ENCODE measurements at regions not wholly inside any gene's neighbourhood (a gene's known extent, or its start where the extent isn't known, plus 50 kb on each side); places are given as distances from the start of the nearest gene placed in this dataset.

GRCh38 chr18:78242254-78242643, 737.4 kb upstream of the SALL3 start:
- no peak overlapping the region for H3K4me3 ChIP-seq (ENCODE audit: low read depth, poor library complexity, severe bottlenecking)
- peak in 1 of 2 donors; percentile 74 for DNase-seq (ENCODE audit: low spot score in 2 of 2)
- 5 to 10% methylated on average over 2 of the region's 2 CpGs for WGBS, 2 donors
- TF ChIP-seq POLR2A (IDR thresholded peaks at IDR 0.05), result no peak
- no peak for TF ChIP-seq CTCF (IDR thresholded peaks at IDR 0.05)
- intact Hi-C loops (cut with DNase I; ENCODE audit: low total_unique reads), result loop anchor here (5.0 kb wide), 1 partner anchor 1575 kb away; no protein-coding TSS in a partner anchor

GRCh38 chr18:78242806-78243205, 736.8 kb upstream of the SALL3 start:
- TF ChIP-seq CTCF (IDR thresholded peaks at IDR 0.05) (no peak), POLR2A (IDR thresholded peaks at IDR 0.05) (no peak)
- DNase-seq (ENCODE audit: low spot score in 2 of 2), result no peak
- 32 to 35% methylated on average over 12 of the region's 12 CpGs for WGBS, 2 donors
- no peak overlapping the region for H3K4me3 ChIP-seq (ENCODE audit: low read depth, poor library complexity, severe bottlenecking)
- intact Hi-C loops (cut with DNase I; ENCODE audit: low total_unique reads), result loop anchor here (5.0 kb wide), 1 partner anchor 1576 kb away; no protein-coding TSS in a partner anchor

DNA sequence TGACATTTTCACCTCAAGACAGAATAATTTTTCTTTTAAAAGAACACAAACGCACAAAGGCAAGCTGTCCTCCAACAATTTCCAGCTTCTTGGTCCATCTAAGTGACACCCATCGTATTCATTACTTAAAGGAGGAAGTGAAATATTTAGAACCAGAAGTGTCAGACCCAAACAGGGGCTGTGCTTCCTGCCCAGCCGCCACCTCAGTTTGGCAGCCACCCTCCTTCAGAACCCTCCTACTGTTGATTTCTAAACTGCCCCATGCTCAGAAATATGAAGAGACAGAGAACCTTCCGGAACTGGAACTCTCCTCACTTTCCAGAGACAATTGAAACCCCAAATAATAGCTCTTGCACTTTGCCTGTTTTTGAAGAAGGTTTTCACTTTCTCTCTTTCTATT, 734.8 kb upstream of the SALL3 start:
- H3K4me3 ChIP-seq (ENCODE audit: low read depth, poor library complexity, severe bottlenecking), result no peak overlapping the region
- intact Hi-C loops (cut with DNase I; ENCODE audit: low total_unique reads), result loop anchor here (5.0 kb wide), 1 partner anchor 1577 kb away; no protein-coding TSS in a partner anchor
- TF ChIP-seq POLR2A (IDR thresholded peaks at IDR 0.05), result no peak
- no peak for TF ChIP-seq CTCF (IDR thresholded peaks at IDR 0.05)
- 65 to 74% methylated on average over 4 of the region's 4 CpGs for WGBS, 2 donors
- DNase-seq (ENCODE audit: low spot score in 2 of 2), result no peak

DNA sequence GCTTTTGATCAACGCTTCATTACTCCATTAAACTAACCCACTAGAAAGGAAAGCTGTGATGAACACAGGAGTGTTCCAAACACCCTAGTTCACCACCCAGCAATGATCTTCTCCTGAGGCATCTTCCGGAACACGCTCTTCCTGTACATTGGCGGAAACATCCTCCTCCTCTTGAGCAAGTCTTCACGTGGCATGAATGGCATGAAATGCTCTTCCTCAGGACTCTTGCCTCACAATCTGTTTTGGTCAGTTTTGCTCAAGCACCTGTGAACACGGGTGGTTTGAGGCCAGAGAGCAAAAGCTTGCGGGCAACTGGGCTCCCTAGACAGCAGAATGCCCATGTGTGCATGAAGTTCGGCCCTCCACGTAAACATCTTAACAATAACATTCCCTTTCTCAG, 734.2 kb upstream of the SALL3 start:
- TF ChIP-seq CTCF (IDR thresholded peaks at IDR 0.05), result no peak
- no peak for TF ChIP-seq POLR2A (IDR thresholded peaks at IDR 0.05)
- no peak overlapping the region for H3K4me3 ChIP-seq (ENCODE audit: low read depth, poor library complexity, severe bottlenecking)
- 87 to 93% methylated on average over 9 of the region's 9 CpGs for WGBS, 2 donors
- no peak for DNase-seq (ENCODE audit: low spot score in 2 of 2)
- intact Hi-C loops (cut with DNase I; ENCODE audit: low total_unique reads), result no loop called here

DNA sequence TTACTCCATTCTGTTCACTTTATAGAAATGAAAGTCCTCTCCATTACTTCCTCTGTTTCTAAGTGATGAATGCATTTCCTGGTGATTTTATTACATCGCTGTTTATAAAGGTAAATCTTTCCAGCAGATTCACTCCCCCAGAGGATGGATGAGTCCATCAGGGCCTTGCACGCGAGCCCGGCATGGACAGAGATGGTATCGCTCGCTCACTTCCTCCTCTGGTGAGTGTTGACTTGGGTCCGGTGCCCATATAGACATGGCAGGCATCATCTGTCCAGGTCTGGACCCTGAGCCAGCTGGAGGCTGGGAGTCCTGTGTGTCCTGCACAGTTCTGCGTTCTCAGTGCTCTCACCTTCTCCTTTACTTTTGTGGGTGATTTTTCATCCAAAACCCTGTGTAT, 733.6 kb upstream of the SALL3 start:
- DNase-seq (ENCODE audit: low spot score in 2 of 2), result no peak
- H3K4me3 ChIP-seq (ENCODE audit: low read depth, poor library complexity, severe bottlenecking), result no peak overlapping the region
- WGBS, 2 donors, result 97 to 98% methylated on average over 8 of the region's 8 CpGs
- no peak for TF ChIP-seq CTCF (IDR thresholded peaks at IDR 0.05)
- TF ChIP-seq POLR2A (IDR thresholded peaks at IDR 0.05), result no peak
- intact Hi-C loops (cut with DNase I; ENCODE audit: low total_unique reads), result no loop called here

GRCh38 chr18:78246588-78246987, 733.0 kb upstream of the SALL3 start:
- intact Hi-C loops (cut with DNase I; ENCODE audit: low total_unique reads), result no loop called here
- H3K4me3 ChIP-seq (ENCODE audit: low read depth, poor library complexity, severe bottlenecking), result no peak overlapping the region
- WGBS, 2 donors, result 66 to 72% methylated on average over 17 of the region's 17 CpGs
- TF ChIP-seq POLR2A (IDR thresholded peaks at IDR 0.05) (no peak), CTCF (IDR thresholded peaks at IDR 0.05) (no peak)
- DNase-seq (ENCODE audit: low spot score in 2 of 2), result no peak
